HG02588 (cell line): ENCODE measurements at regions not wholly inside any gene's neighbourhood (a gene's known extent, or its start where the extent isn't known, plus 50 kb on each side); places are given as distances from the start of the nearest gene placed in this dataset.

Experiments
- ATAC-seq: cut with Tn5 transposase; IDR thresholded peaks from one replicate; pipeline ENCODE4 v1.9.1; 2021; ENCODE audit warnings: mild to moderate bottlenecking, moderate library complexity; ENCODE audit not compliant: unreplicated experiment

- no peak for ATAC-seq
Observed at GRCh38 chr11:33560729-33561128, 139.9 kb downstream of the C11orf91 start.

DNA sequence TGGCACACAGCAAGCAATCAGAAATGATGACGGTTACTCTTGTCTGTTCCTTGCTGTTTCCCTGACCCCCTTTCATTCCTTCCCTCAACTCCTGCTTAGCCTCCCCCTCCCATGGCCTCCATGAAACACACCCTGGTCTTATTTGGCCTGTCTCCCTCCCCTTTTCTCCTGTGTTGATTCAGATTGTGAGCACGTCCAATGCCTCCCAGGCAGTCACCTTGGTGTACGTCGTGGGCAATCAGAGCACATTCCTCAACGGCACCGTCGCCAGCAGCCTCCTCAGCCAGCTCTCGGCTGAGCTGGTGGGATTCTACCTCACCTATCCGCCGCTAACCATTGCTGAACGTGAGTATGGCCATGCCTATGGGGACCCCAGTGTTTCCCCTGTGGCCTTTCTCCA is 141.1 kb downstream of the C11orf91 start:
- ATAC-seq = no peak

GRCh38 chr11:33558097-33558496 is 142.5 kb downstream of the C11orf91 start:
- no peak for ATAC-seq

- no peak for ATAC-seq
Observed at GRCh38 chr11:33557201-33557600, 143.4 kb downstream of the C11orf91 start.

- ATAC-seq = no peak
Observed at GRCh38 chr11:33554219-33554618, 146.4 kb downstream of the C11orf91 start.

DNA sequence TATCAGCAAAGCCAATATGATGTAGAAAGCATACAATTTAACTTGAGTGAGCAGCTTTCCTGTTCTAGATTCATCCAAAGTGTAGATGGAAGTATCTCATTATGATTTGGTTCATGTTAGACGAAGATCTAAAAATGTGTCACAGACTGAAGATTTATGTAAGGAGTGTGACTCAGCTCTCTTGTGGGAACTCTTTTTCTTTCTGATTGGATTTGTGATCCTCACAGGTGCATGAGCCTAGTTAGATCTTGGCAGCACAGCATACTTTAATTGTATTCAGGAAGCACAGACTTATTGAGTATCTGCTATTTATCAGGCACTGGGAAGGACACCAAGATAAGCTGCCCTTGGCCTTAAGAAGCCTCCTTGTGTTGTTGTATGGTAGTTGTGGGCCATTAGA is 147.1 kb downstream of the C11orf91 start:
- no peak for ATAC-seq

DNA sequence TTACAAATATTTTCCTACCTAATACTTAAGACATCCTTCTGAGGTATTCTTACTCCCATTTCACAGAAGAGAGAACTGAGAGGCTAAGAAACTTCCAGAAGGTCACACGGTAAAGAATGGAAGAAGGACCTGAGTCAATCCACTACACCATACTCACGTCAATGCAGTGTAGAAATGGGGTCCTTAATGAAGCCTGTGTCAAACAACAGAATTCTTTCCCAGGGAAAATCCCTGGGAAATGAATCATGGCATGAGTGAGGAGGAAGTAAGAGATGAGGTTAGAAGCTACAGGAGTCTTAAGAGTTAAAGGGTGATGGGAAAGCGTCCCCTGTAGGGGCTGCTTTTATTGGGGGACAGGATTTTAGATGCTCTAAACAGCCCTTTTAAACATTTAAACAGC is 147.9 kb downstream of the C11orf91 start:
- no peak for ATAC-seq

DNA sequence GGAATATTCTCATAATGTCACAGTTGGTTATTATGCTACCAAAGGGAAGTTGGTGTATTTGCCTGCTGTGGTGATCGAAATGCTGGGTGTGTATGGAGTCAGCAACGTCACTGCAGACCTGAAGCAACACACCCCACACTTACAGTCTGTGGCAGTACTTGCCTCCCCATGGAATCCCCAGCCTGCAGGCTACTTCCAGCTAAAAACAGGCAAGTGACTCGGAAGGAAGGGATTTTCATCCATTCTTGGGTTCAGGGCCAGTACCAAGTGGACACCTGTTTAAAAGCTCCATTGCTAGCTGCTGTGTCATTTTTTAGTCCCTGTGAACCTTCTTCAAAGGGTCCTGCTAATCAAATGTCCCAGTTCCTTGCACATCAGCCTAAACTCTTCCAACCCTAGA is 149.6 kb downstream of the C11orf91 start:
- ATAC-seq = no peak

GRCh38 chr11:33549483-33549882 is 151.1 kb downstream of the C11orf91 start:
- ATAC-seq = no peak

DNA sequence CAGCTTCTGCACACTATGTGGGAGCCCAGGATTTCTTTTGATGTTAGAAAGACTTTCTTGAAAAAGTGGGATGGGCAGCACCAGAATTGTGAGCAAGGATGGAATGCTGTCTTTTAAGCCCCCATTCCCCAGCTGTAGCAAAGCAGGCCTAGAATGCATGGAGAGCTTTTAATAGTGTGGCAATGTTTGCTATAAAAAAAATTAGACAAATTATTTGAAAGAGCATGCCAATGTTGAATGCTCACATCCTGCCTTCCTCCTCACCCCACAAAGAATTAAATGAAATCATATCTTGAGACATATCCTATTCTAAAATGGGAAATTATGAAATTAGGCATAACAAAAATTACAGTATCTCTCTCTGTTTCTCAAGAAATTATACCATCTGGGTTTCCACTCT is 154.7 kb downstream of the C11orf91 start:
- ATAC-seq = no peak

DNA sequence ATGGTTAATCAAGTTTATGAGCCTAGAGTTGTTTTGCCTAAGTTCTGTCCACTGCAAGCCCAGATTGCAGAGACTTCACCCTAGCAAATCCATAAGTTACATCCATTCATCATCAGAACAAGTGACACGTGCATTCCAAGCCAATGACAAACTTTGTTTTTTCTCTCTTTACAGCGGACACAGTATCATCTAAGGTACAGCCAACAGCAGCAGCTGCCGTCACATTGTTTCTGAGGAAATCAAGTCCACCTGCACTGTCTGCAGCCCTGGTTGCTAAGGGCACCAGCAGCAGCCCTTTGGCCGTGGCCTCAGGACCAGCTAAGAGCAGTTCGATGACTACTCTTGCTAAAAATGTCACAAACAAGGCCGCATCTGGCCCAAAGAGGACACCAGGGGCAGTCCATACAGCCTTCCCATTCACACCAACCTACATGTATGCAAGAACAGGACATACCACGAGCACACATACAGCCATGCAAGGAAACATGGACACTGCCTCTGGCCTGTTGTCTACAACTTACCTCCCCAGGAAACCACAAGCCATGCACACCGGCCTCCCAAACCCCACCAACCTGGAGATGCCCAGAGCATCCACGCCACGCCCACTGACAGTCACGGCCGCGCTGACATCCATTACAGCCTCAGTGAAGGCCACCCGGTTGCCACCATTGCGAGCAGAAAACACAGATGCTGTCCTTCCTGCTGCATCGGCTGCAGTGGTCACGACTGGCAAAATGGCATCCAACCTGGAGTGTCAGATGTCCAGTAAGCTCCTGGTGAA is 155.8 kb downstream of the C11orf91 start:
- ATAC-seq = no peak

- ATAC-seq = no peak
Observed at GRCh38 chr11:33543823-33544222, 156.8 kb downstream of the C11orf91 start.

GRCh38 chr11:33542921-33543320 is 157.7 kb downstream of the C11orf91 start:
- no peak for ATAC-seq

DNA sequence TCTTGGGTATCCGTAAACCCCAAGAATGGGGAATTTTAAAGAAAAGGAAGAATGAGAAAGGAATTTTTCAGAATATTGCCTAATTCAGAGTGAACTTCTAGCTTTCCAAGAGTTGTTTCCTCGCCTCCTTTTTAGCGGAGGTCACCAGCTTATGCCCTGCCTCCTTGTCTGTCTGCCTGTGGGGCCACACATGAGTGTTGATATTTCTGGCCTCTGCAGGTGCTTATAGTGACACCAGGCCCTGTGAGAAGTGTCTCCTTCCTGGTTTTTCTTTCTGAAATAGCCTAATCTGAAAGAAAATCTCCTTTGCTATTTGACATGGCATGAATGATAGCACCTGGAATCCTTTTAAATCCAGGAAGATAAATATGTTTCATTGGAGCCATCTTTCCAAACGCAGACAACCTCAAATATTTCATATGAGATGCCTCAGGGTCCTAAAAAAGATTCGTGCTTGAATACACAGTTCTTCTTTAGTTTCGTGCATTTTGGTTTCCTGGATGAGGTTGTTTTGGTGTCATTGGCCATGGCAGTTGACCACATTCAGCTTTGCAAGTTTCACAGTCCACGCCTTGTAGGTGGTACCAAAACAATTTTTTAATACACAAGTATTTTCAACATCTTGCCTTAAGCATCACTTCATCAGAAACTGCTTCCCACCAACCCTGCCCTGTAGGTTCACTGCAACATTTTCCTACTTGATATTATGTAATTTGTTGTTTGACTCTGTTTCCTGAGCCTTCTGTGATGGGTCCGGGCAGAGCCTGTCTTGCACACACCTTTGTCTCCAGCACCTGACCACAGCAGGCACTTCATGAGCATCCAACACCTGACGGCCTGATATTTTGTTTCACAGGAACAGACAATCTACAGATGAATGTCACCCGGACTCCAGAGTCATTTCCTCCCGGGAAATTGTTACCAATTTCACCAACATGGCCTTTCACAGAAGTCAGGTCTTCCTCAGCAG is 159.4 kb downstream of the C11orf91 start:
- ATAC-seq = no peak

DNA sequence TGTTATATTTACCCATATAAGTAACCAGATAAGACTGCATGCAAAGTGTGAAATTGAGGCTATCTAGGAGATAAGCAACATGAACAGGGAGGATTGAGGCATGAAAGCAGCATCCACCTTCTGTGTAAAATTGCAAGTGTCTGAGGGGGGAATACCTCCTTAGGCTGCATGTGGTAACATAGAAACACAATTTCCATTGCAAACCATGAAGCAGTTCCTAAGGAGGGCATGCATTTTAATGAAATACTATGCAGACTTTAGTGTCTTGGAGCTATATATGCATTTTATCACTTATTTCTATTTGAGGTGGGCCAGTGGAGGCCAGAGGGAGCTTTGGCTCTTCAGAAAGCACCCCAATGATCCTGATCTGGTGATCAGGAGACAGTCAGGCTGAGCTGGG is 160.2 kb downstream of the C11orf91 start:
- ATAC-seq = no peak

- no peak for ATAC-seq
Observed at GRCh38 chr11:33539751-33540150, 160.9 kb downstream of the C11orf91 start.

- ATAC-seq = no peak
Observed at GRCh38 chr11:33538726-33539125, 161.9 kb downstream of the C11orf91 start.

GRCh38 chr11:33536178-33536577 is 164.4 kb downstream of the C11orf91 start:
- ATAC-seq = no peak

GRCh38 chr11:33534575-33534974 is 166.1 kb downstream of the C11orf91 start:
- no peak for ATAC-seq

GRCh38 chr11:33533386-33534052 is 167.1 kb downstream of the C11orf91 start:
- no peak for ATAC-seq

- ATAC-seq = no peak
Observed at GRCh38 chr11:33532720-33533385, 167.8 kb downstream of the C11orf91 start.
